K562 (cell line): ENCODE measurements at regions not wholly inside any gene's neighbourhood (a gene's known extent, or its start where the extent isn't known, plus 50 kb on each side); places are given as distances from the start of the nearest gene placed in this dataset.

ENCODE experiments used
- ATAC-seq: fragments of 200-7000 bp; cut with Tn5 transposase; 3 replicates; pipeline ENCODE4 v1.9.1; 2020; ENCODE audit warnings: moderate library complexity
- BruUV-seq: library from RNA; stranded (reverse); fragments of 400-500 nt; replicated peaks from 2 replicates; lab custom pipeline; 2021; lab: Mats Ljungman, UMichigan
- CTCF ChIA-PET: fragments of 300-600 bp; formaldehyde crosslinking; extraction: SDS; loops from one replicate; lab custom pipeline; 2021; ENCODE audit warnings: low intra/inter-chr PET ratio; lab: Yijun Ruan, JAX
- POLR2A ChIA-PET: fragments of 300-600, 350-650 bp; sonication (Branson Sonifier 250); formaldehyde crosslinking; extraction: SDS; loops from one replicate; lab custom pipeline; 2021; ENCODE audit warnings: antibody characterized with exemption, inconsistent platforms; lab: Yijun Ruan, JAX
- DNase-seq, 4 experiments: peaks; one replicate each; pipeline versions ENCODE4 v3.0.0 to v3.0.0-alpha.2; 2011 to 2018; ENCODE audit warnings: low spot score in 3 of 4, mixed read lengths in 3 of 4; ENCODE audit errors: extremely low read depth in 1 of 4
- FAIRE-seq: peaks from 2 replicates; lab custom pipeline; 2011; peaks lifted over from hg19 to GRCh38; lab: Jason Lieb, UNC
- H2AFZ ChIP-seq: 2 replicates; pipeline ENCODE4 v1.6.0; 2011; ENCODE audit warnings: low read depth, low read length, control low read depth, inconsistent platforms
- H3K27ac ChIP-seq: fragments of 200-600 bp; 3 replicates; pipeline ENCODE4 v1.8.0; 2011; ENCODE audit warnings: low read depth, mild to moderate bottlenecking, control low read depth, inconsistent platforms, low read length, moderate library complexity, mixed read lengths; ENCODE audit errors: extremely low read depth
- H3K27me3 ChIP-seq, 2 experiments: fragments of 300-600 bp in 1 of 2; 2 replicates in 1 of 2; 3 replicates in 1 of 2; pipeline versions ENCODE4 v1.6.0 to v1.8.0; 2011; ENCODE audit warnings: inconsistent platforms in 2 of 2, low read length in 2 of 2, mild to moderate bottlenecking in 1 of 2, mixed read lengths in 1 of 2, moderate library complexity in 1 of 2; ENCODE audit not compliant: control insufficient read depth in 2 of 2, insufficient read depth in 2 of 2
- H3K36me3 ChIP-seq: fragments of 300-600 bp; 3 replicates; pipeline ENCODE4 v1.8.0; 2011; ENCODE audit warnings: mild to moderate bottlenecking, low read length, inconsistent platforms; ENCODE audit not compliant: control insufficient read depth, insufficient read depth
- H3K4me1 ChIP-seq, 2 experiments: fragments of 200-600 bp in 1 of 2; replicated peaks in 1 of 2; 2 replicates in 1 of 2; 3 replicates in 1 of 2; pipeline versions ENCODE4 v1.5.1 to v1.8.0; 2011; ENCODE audit warnings: inconsistent platforms in 2 of 2, low read length in 2 of 2, mild to moderate bottlenecking in 1 of 2, mixed read lengths in 1 of 2, moderate library complexity in 1 of 2; ENCODE audit not compliant: control insufficient read depth in 2 of 2, insufficient read depth in 2 of 2
- H3K4me2 ChIP-seq: 2 replicates; pipeline ENCODE4 v1.6.1; 2011; ENCODE audit warnings: low read length, control low read depth, inconsistent platforms, mixed read lengths; ENCODE audit not compliant: insufficient read depth
- H3K4me3 ChIP-seq: fragments of 200-600 bp; sonication (generic), shearing (Covaris generic); 2 replicates; pipeline ENCODE4 v1.5.1; 2016; ENCODE audit warnings: control low read depth, inconsistent platforms
- H3K79me2 ChIP-seq: fragments of 200-600 bp; 3 replicates; pipeline ENCODE4 v1.8.0; 2011; ENCODE audit warnings: low read length, inconsistent platforms; ENCODE audit not compliant: control insufficient read depth, insufficient read depth
- H3K9ac ChIP-seq, 2 experiments: 2 replicates each; pipeline versions ENCODE4 v1.6.0 to v1.6.1; 2011; ENCODE audit warnings: low read depth in 2 of 2, low read length in 2 of 2, control low read depth in 1 of 2, inconsistent platforms in 1 of 2, mild to moderate bottlenecking in 1 of 2, mixed read lengths in 1 of 2; ENCODE audit not compliant: insufficient read depth in 1 of 2
- H3K9me1 ChIP-seq: one replicate; pipeline ENCODE4 v1.6.0; 2011; ENCODE audit warnings: inconsistent platforms, mild to moderate bottlenecking, low read length, moderate library complexity; ENCODE audit not compliant: control insufficient read depth, insufficient read depth
- H3K9me3 ChIP-seq: replicated peaks from 2 replicates; pipeline ENCODE4 v1.5.1; 2011; ENCODE audit warnings: low read depth, low read length, inconsistent platforms; ENCODE audit not compliant: control insufficient read depth, insufficient read depth
- H4K20me1 ChIP-seq: replicated peaks from 2 replicates; pipeline ENCODE4 v1.6.1; 2011; ENCODE audit warnings: low read length, inconsistent platforms, mixed read lengths; ENCODE audit not compliant: control insufficient read depth, insufficient read depth
- BACH1 ChIP-seq: fragments of 200-800 bp; sonication (Bioruptor generic); IDR thresholded peaks from 2 replicates; pipeline ENCODE4 v1.6.1; 2016; ENCODE audit warnings: missing genetic modification characterization, missing compliant biosample characterization
- CEBPB ChIP-seq: fragments of 450-650 bp; IDR thresholded peaks from 2 replicates; pipeline ENCODE4 v1.6.1; 2016; ENCODE audit warnings: missing genetic modification characterization, missing compliant biosample characterization
- ELF1 ChIP-seq: fragments of 200-800 bp; sonication (Bioruptor generic); IDR thresholded peaks from 2 replicates; pipeline ENCODE4 v1.6.1; 2016; ENCODE audit warnings: missing genetic modification characterization, missing compliant biosample characterization
- HDAC1 ChIP-seq, 2 experiments: fragments of 450-650 bp; IDR thresholded peaks; 2 replicates each; pipeline ENCODE4 v1.6.1; 2016 to 2017; ENCODE audit warnings: inconsistent platforms in 1 of 2, mild to moderate bottlenecking in 1 of 2, moderate library complexity in 1 of 2
- KDM4B ChIP-seq, 2 experiments: fragments of 450-650 bp in 1 of 2; sonication (generic) in 1 of 2; IDR thresholded peaks; 2 replicates each; pipeline ENCODE4 v1.6.1; 2016 to 2017; ENCODE audit warnings: borderline replicate concordance in 2 of 2, antibody characterized with exemption in 1 of 2, low read depth in 1 of 2, mild to moderate bottlenecking in 1 of 2
- SNRNP70 ChIP-seq: fragments of 200-400 bp; formaldehyde crosslinking; optimal IDR thresholded peaks from 2 replicates; pipeline ENCODE3; 2017; ENCODE audit warnings: low read depth, low read length
- THRAP3 ChIP-seq: fragments of 450-650 bp; IDR thresholded peaks from 2 replicates; pipeline ENCODE4 v1.6.1; 2016; ENCODE audit warnings: mild to moderate bottlenecking, inconsistent platforms, borderline replicate concordance
- ZBTB43 ChIP-seq: sonication (generic); formaldehyde crosslinking; IDR thresholded peaks from 2 replicates; pipeline ENCODE4 v1.8.0; 2023; ENCODE audit warnings: mild to moderate bottlenecking, missing genetic modification reagents
- ZNF407 ChIP-seq: fragments of 450-650 bp; IDR thresholded peaks from 2 replicates; pipeline ENCODE4 v1.6.1; 2016; ENCODE audit warnings: low read depth
- whole genome bisulfite sequencing: fragments of 100-300 bp; shearing (Covaris generic); methylation state at CpG from one replicate; pipeline ENCODE4 v1.1.6; 2016; ENCODE audit warnings: low coverage, mixed read lengths; ENCODE audit not compliant: insufficient coverage; ENCODE audit errors: missing lambda C conversion rate; 5-methylcytosine and 5-hydroxymethylcytosine counted together
- in situ Hi-C: fragments of 300-500 bp; cut with MboI; formaldehyde crosslinking; loops from 4 replicates; pipeline ENCODE4 v1.15.0; 2018; ENCODE audit warnings: inconsistent platforms, mixed read lengths
- intact Hi-C: fragments of 100-400 bp; cut with micrococcal nuclease; formaldehyde crosslinking; loops from 2 replicates; pipeline ENCODE4 v1.14.2; 2022

- no peak for TF ChIP-seq ZBTB43
- TF ChIP-seq HDAC1 (IDR thresholded peaks at IDR 0.05), result no peak
- no peak for TF ChIP-seq ELF1 (tag)
These were observed 1384.2 kb downstream of the CDH11 start (continued) for GRCh38 chr16:63737633-63738032.

GRCh38 chr16:63735456-63735855 lies 1386.4 kb downstream of the CDH11 start:
- in situ Hi-C loops, result no loop called here
- H3K9me3 ChIP-seq, result no peaks in the 10 kb centered on the region; the same call in 1 of the 2 replicates
- no peak overlapping the region for H3K4me3 ChIP-seq
- no peaks in the 10 kb centered on the region for H3K36me3 ChIP-seq
- BruUV-seq, result no TSS peak
- WGBS, result 0% methylated on average over 1 of the region's 1 CpG
- H3K27ac ChIP-seq, result no peak overlapping the region
- H3K79me2 ChIP-seq, result no peaks in the 10 kb centered on the region
- H4K20me1 ChIP-seq, result no peaks in the 10 kb centered on the region
- ATAC-seq (no peak), FAIRE-seq (no peak), DNase-seq (no peak)
- H3K4me1 ChIP-seq, result no peaks in the 10 kb centered on the region
- no peak overlapping the region for H3K9ac ChIP-seq
- H3K4me2 ChIP-seq, result no peak overlapping the region
- no peaks in the 10 kb centered on the region for H3K9me1 ChIP-seq
- POLR2A ChIA-PET, result no interaction called here
- CTCF ChIA-PET, result no interaction called here
- intact Hi-C loops, result no loop called here
- H2AFZ ChIP-seq, result no peak overlapping the region
- no peaks in the 10 kb centered on the region for H3K27me3 ChIP-seq
- TF ChIP-seq BACH1 (tag) (no peak), KDM4B (IDR thresholded peaks at IDR 0.05; ENCODE audit: borderline replicate concordance in 2 of 2, low read depth in 1 of 2) (no peak), ZNF407 (no peak), SNRNP70 (no peak), THRAP3 (no peak), CEBPB (tag) (peak; percentile 66)
